ENCODE measurements at regions not wholly inside any gene's neighbourhood (a gene's known extent, or its start where the extent isn't known, plus 50 kb on each side); places are given as distances from the start of the nearest gene placed in this dataset.
"Not testable (repeated sequence)": the region's sequence is repeated elsewhere in the genome, so short reads cannot be mapped to it uniquely, and the experiment has no call there.

- TF ChIP-seq, protein P1, sequence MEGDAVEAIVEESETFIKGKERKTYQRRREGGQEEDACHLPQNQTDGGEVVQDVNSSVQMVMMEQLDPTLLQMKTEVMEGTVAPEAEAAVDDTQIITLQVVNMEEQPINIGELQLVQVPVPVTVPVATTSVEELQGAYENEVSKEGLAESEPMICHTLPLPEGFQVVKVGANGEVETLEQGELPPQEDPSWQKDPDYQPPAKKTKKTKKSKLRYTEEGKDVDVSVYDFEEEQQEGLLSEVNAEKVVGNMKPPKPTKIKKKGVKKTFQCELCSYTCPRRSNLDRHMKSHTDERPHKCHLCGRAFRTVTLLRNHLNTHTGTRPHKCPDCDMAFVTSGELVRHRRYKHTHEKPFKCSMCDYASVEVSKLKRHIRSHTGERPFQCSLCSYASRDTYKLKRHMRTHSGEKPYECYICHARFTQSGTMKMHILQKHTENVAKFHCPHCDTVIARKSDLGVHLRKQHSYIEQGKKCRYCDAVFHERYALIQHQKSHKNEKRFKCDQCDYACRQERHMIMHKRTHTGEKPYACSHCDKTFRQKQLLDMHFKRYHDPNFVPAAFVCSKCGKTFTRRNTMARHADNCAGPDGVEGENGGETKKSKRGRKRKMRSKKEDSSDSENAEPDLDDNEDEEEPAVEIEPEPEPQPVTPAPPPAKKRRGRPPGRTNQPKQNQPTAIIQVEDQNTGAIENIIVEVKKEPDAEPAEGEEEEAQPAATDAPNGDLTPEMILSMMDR (conservative IDR thresholded peaks at IDR 0.05) = not testable (repeated sequence)
- TF ChIP-seq ZFX (IDR thresholded peaks at IDR 0.05) = not testable (repeated sequence)
Measured at GRCh38 chr15:24260407-24260806, 415.2 kb upstream of the NPAP1 start.
